CD4-positive, alpha-beta memory T cell (primary cell): ENCODE measurements at regions not wholly inside any gene's neighbourhood (a gene's known extent, or its start where the extent isn't known, plus 50 kb on each side); places are given as distances from the start of the nearest gene placed in this dataset.

Experiments used
- CTCF ChIA-PET: fragments of 350-600 bp; sonication (Branson Sonifier 250); formaldehyde crosslinking; loops from one replicate; lab custom pipeline; 2021; ENCODE audit warnings: inconsistent platforms; ENCODE audit not compliant: partially characterized antibody; lab: Charles Lee
- POLR2A ChIA-PET: fragments of 350-600 bp; sonication (Branson Sonifier 250); formaldehyde crosslinking; loops from one replicate; lab custom pipeline; 2021; ENCODE audit not compliant: partially characterized antibody; lab: Charles Lee
- DNase-seq, 5 donors: peaks; one replicate each; pipeline versions ENCODE4 v3.0.0 to v3.0.0-alpha.2; 2020 to 2022; ENCODE audit warnings: mixed read lengths in 1 of 5
- H3K27ac ChIP-seq: one replicate; pipeline ENCODE4 v1.7.0; 2013; ENCODE audit warnings: low read depth, low read length
- H3K27me3 ChIP-seq: 2 replicates; pipeline ENCODE4 v1.7.0; 2013; ENCODE audit warnings: mild to moderate bottlenecking, low read length, moderate library complexity; ENCODE audit not compliant: insufficient read depth
- H3K36me3 ChIP-seq: 2 replicates; pipeline ENCODE4 v1.7.0; 2013; ENCODE audit warnings: mild to moderate bottlenecking, low read length, moderate library complexity; ENCODE audit not compliant: insufficient read depth
- H3K4me1 ChIP-seq: 2 replicates; pipeline ENCODE4 v1.7.0; 2013; ENCODE audit warnings: mild to moderate bottlenecking, low read length, moderate library complexity; ENCODE audit not compliant: insufficient read depth
- H3K4me3 ChIP-seq, 2 donors: one replicate each; pipeline ENCODE4 v1.7.0; 2013; ENCODE audit warnings: low read length in 2 of 2, mild to moderate bottlenecking in 1 of 2
- H3K9me3 ChIP-seq, 2 donors: one replicate each; pipeline ENCODE4 v1.7.0; 2013; ENCODE audit warnings: low read length in 2 of 2, control low read depth in 1 of 2; ENCODE audit not compliant: control insufficient read depth in 1 of 2
- H3K27ac Mint-ChIP-seq, 7 donors: one replicate each; pipeline ENCODE4 v1.8.0; 2020 to 2021; ENCODE audit warnings: mixed read lengths in 7 of 7, mild to moderate bottlenecking in 6 of 7, inconsistent platforms in 3 of 7, moderate library complexity in 3 of 7
- H3K27me3 Mint-ChIP-seq, 2 donors: one replicate each; pipeline ENCODE4 v1.8.0; 2020 to 2021; ENCODE audit warnings: mixed read lengths in 2 of 2
- H3K36me3 Mint-ChIP-seq, 2 donors: one replicate each; pipeline ENCODE4 v1.8.0; 2020 to 2021; ENCODE audit warnings: mixed read lengths in 2 of 2, inconsistent platforms in 1 of 2, mild to moderate bottlenecking in 1 of 2
- H3K4me1 Mint-ChIP-seq, 4 donors: one replicate each; pipeline ENCODE4 v1.8.0; 2020 to 2021; ENCODE audit warnings: mixed read lengths in 4 of 4, mild to moderate bottlenecking in 1 of 4
- H3K4me3 Mint-ChIP-seq, 8 donors: one replicate each; pipeline ENCODE4 v1.8.0; 2020 to 2021; ENCODE audit warnings: mixed read lengths in 8 of 8, mild to moderate bottlenecking in 7 of 8, moderate library complexity in 6 of 8, inconsistent platforms in 3 of 8
- H3K9me3 Mint-ChIP-seq, 8 donors: one replicate each; pipeline ENCODE4 v1.8.0; 2020 to 2021; ENCODE audit warnings: mixed read lengths in 8 of 8, mild to moderate bottlenecking in 5 of 8, inconsistent platforms in 3 of 8, moderate library complexity in 1 of 8
- intact Hi-C: fragments of 100-400 bp; cut with micrococcal nuclease; formaldehyde crosslinking; loops from one replicate; pipeline ENCODE4 v1.15.1; 2023

DNA sequence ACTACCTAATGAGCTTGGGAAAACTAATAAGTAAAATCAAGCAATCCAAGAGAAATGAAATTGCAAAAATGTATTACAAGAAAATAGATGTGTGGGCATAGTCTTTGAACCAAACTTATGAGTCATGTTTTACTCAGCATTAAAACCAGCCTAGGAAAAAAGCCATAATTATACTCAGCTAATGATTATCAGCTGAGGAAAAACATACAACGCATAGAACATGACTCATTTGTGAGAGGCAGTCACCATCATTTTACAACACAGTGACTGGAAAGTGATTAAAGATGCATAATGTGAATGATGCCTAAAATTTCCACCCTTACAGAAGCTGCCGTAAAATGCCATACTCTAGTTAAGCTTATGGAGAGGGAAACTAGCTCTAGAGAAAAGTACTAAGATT is 238.0 kb upstream of the EOMES start:
- Mint-ChIP-seq H3K4me3 (no peak overlapping the region), H3K9me3 (peaks cover 0 to 6% (median 0%) of the 10 kb centered on the region in 8 donors), H3K27me3 (no peaks in the 10 kb centered on the region), H3K27ac (no peak overlapping the region), H3K4me1 (peaks cover 0 to 3% (median under 1%) of the 10 kb centered on the region in 4 donors), H3K36me3 (no peaks in the 10 kb centered on the region)
- intact Hi-C loops = no loop called here
- no peak for DNase-seq
- ChIA-PET POLR2A (no interaction called here), CTCF (interaction anchor here (1.2 kb wide), 1 partner anchor 12 kb away, joined by 3 read pairs; no protein-coding TSS in a partner anchor)
- Histone ChIP-seq H3K4me3 (no peak overlapping the region), H3K27ac (no peak overlapping the region), H3K4me1 (no peaks in the 10 kb centered on the region), H3K9me3 (no peaks in the 10 kb centered on the region), H3K36me3 (no peaks in the 10 kb centered on the region), H3K27me3 (no peaks in the 10 kb centered on the region)

GRCh38 chr3:27963519-27963918 is 241.4 kb upstream of the EOMES start:
- no peaks in the 10 kb centered on the region for H3K27me3 ChIP-seq
- no peak for DNase-seq
- H3K4me1 Mint-ChIP-seq = peaks cover 0 to 3% (median under 1%) of the 10 kb centered on the region in 4 donors
- ChIA-PET CTCF (no interaction called here), POLR2A (no interaction called here)
- H3K4me3 ChIP-seq = no peak overlapping the region
- intact Hi-C loops = no loop called here
- no peaks in the 10 kb centered on the region for H3K4me1 ChIP-seq
- H3K4me3 Mint-ChIP-seq = no peak overlapping the region
- H3K9me3 ChIP-seq = no peaks in the 10 kb centered on the region
- H3K27me3 Mint-ChIP-seq = no peaks in the 10 kb centered on the region
- H3K36me3 ChIP-seq = no peaks in the 10 kb centered on the region
- peaks cover 0 to 3% (median 0%) of the 10 kb centered on the region in 8 donors for H3K9me3 Mint-ChIP-seq
- no peak overlapping the region for H3K27ac Mint-ChIP-seq
- H3K27ac ChIP-seq = no peak overlapping the region
- no peaks in the 10 kb centered on the region for H3K36me3 Mint-ChIP-seq

GRCh38 chr3:27971600-27971999 is 249.5 kb upstream of the EOMES start:
- Histone ChIP-seq H3K4me1 (no peaks in the 10 kb centered on the region), H3K4me3 (no peak overlapping the region), H3K36me3 (no peaks in the 10 kb centered on the region), H3K9me3 (no peaks in the 10 kb centered on the region), H3K27me3 (no peaks in the 10 kb centered on the region), H3K27ac (no peak overlapping the region)
- H3K36me3 Mint-ChIP-seq = no peaks in the 10 kb centered on the region
- intact Hi-C loops = no loop called here
- CTCF ChIA-PET = interaction anchor here (1.2 to 1.7 kb wide), 3 partner anchors 12 to 250 kb away, joined by 3 to 4 read pairs (median 3); partner anchors contain the start of gene EOMES
- H3K4me1 Mint-ChIP-seq = peaks cover 0 to 1% (median 0%) of the 10 kb centered on the region in 4 donors
- no peak overlapping the region for H3K27ac Mint-ChIP-seq
- POLR2A ChIA-PET = no interaction called here
- H3K9me3 Mint-ChIP-seq = no peaks in the 10 kb centered on the region
- H3K4me3 Mint-ChIP-seq = no peak overlapping the region
- H3K27me3 Mint-ChIP-seq = no peaks in the 10 kb centered on the region
- DNase-seq = no peak

GRCh38 chr3:27976933-27977332 is 254.8 kb upstream of the EOMES start:
- H3K27ac Mint-ChIP-seq = no peak overlapping the region
- intact Hi-C loops = no loop called here
- peaks cover 0 to 3% (median 0%) of the 10 kb centered on the region in 8 donors for H3K9me3 Mint-ChIP-seq
- Histone ChIP-seq H3K27ac (no peak overlapping the region), H3K4me1 (no peaks in the 10 kb centered on the region), H3K9me3 (no peaks in the 10 kb centered on the region), H3K36me3 (no peaks in the 10 kb centered on the region), H3K4me3 (no peak overlapping the region), H3K27me3 (no peaks in the 10 kb centered on the region)
- no peak overlapping the region for H3K4me3 Mint-ChIP-seq
- no peaks in the 10 kb centered on the region for H3K36me3 Mint-ChIP-seq
- CTCF ChIA-PET = interaction anchor here (0.7 to 1.0 kb wide), 3 partner anchors 255 to 352 kb away, joined by 3 to 6 read pairs (median 4); partner anchors contain the start of gene EOMES
- POLR2A ChIA-PET = no interaction called here
- no peak for DNase-seq
- no peaks in the 10 kb centered on the region for H3K27me3 Mint-ChIP-seq
- no peaks in the 10 kb centered on the region for H3K4me1 Mint-ChIP-seq

- Histone ChIP-seq H3K4me3 (no peak overlapping the region), H3K9me3 (no peaks in the 10 kb centered on the region), H3K27me3 (no peaks in the 10 kb centered on the region), H3K36me3 (no peaks in the 10 kb centered on the region), H3K4me1 (no peaks in the 10 kb centered on the region), H3K27ac (no peak overlapping the region)
- peaks cover 0 to 8% (median 0%) of the 10 kb centered on the region in 8 donors for H3K9me3 Mint-ChIP-seq
- intact Hi-C loops = no loop called here
- H3K4me1 Mint-ChIP-seq = no peaks in the 10 kb centered on the region
- ChIA-PET CTCF (no interaction called here), POLR2A (no interaction called here)
- H3K36me3 Mint-ChIP-seq = no peaks in the 10 kb centered on the region
- no peak overlapping the region for H3K27ac Mint-ChIP-seq
- no peak for DNase-seq
- no peaks in the 10 kb centered on the region for H3K27me3 Mint-ChIP-seq
- H3K4me3 Mint-ChIP-seq = no peak overlapping the region
These were observed 256.3 kb upstream of the EOMES start for GRCh38 chr3:27978440-27978839.

DNA sequence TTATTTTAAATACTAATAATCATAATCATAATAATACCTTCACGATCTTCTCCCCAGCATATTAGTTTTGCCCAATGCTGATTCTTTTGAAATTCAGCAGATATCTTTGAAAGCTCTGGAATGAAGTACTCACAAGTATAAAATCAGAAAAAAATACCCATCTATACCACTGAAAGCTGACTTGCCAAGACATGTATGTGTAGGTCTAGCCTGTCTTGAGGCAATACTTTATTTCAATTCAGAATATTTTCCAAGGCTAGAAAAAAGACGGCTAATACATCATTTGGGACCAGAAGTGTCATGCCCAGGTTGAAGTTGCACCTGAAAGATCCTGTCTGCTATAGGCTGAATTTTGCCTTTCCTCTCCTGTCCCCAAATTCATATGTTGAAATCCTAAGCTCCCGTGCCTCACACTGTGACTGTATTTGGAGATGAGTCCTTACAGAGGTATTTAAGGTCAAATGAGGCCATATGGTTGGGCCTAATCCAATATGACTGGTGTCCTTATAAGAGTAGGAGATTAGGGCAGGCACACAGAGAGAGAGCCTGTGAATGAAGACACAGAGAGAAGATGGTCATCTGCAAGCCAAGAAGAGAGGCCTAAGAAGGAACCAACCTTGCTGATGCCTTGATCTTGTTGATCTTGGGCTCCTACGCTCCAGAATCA is 255.9 kb upstream of the CMC1 start:
- ChIA-PET CTCF (no interaction called here), POLR2A (no interaction called here)
- no peak overlapping the region for H3K4me3 Mint-ChIP-seq
- Histone ChIP-seq H3K4me1 (no peaks in the 10 kb centered on the region), H3K9me3 (no peaks in the 10 kb centered on the region), H3K4me3 (no peak overlapping the region), H3K27ac (no peak overlapping the region), H3K36me3 (no peaks in the 10 kb centered on the region), H3K27me3 (no peaks in the 10 kb centered on the region)
- no peak for DNase-seq
- peaks cover 0 to 1% of the 10 kb centered on the region in 2 donors for H3K27me3 Mint-ChIP-seq
- no peak overlapping the region for H3K27ac Mint-ChIP-seq
- intact Hi-C loops = no loop called here
- peaks cover 0 to 8% (median 0%) of the 10 kb centered on the region in 8 donors for H3K9me3 Mint-ChIP-seq
- no peaks in the 10 kb centered on the region for H3K36me3 Mint-ChIP-seq
- peaks cover 0 to 2% (median 0%) of the 10 kb centered on the region in 4 donors for H3K4me1 Mint-ChIP-seq

GRCh38 chr3:27986234-27986879 is 255.1 kb upstream of the CMC1 start:
- Mint-ChIP-seq H3K9me3 (peaks cover 0 to 8% (median 0%) of the 10 kb centered on the region in 8 donors), H3K27ac (no peak overlapping the region), H3K4me3 (no peak overlapping the region), H3K27me3 (peaks cover 0 to 1% of the 10 kb centered on the region in 2 donors), H3K36me3 (no peaks in the 10 kb centered on the region), H3K4me1 (peaks cover 0 to 2% (median 0%) of the 10 kb centered on the region in 4 donors)
- Histone ChIP-seq H3K4me3 (no peak overlapping the region), H3K9me3 (no peaks in the 10 kb centered on the region), H3K36me3 (no peaks in the 10 kb centered on the region), H3K27me3 (no peaks in the 10 kb centered on the region), H3K4me1 (no peaks in the 10 kb centered on the region), H3K27ac (no peak overlapping the region)
- POLR2A ChIA-PET = no interaction called here
- DNase-seq = no peak
- CTCF ChIA-PET = no interaction called here
- intact Hi-C loops = no loop called here
